ENCODE measurements at regions not wholly inside any gene's neighbourhood (a gene's known extent, or its start where the extent isn't known, plus 50 kb on each side); places are given as distances from the start of the nearest gene placed in this dataset.

DNA sequence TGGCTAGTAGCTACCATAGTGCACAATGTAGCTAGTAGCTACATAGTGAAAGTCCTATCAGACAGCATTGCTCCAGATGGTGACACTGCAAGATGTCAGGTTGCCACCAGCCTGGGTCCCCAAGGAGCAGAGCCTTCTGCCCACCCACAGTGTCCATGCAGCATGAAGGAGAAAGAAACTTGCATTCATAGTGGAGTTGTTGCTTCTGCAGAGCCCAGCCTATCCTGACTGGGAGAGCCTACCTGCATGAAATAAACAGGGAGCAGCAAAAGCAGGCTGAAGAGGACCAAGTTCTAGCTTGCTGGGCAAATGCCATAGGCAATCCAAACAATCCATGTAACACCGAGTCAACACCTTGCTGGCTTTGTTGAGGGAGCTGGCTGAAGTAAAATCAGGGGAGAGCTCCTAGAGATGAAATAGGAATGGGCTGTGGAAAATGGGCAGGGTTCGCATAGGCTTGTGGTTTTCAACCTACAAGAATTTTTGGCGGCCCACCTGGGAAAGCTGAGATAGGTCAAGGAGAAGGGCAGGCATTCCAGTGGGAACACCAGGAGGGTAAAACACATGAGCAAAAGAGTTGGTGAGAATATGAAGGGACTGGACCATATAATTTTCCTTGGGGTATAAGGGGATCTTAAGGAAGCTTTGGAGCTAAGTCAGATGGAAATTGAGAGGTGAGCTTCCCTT lies 195.8 kb downstream of the CYP26B1 start:
- TF ChIP-seq, protein P1, sequence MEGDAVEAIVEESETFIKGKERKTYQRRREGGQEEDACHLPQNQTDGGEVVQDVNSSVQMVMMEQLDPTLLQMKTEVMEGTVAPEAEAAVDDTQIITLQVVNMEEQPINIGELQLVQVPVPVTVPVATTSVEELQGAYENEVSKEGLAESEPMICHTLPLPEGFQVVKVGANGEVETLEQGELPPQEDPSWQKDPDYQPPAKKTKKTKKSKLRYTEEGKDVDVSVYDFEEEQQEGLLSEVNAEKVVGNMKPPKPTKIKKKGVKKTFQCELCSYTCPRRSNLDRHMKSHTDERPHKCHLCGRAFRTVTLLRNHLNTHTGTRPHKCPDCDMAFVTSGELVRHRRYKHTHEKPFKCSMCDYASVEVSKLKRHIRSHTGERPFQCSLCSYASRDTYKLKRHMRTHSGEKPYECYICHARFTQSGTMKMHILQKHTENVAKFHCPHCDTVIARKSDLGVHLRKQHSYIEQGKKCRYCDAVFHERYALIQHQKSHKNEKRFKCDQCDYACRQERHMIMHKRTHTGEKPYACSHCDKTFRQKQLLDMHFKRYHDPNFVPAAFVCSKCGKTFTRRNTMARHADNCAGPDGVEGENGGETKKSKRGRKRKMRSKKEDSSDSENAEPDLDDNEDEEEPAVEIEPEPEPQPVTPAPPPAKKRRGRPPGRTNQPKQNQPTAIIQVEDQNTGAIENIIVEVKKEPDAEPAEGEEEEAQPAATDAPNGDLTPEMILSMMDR (IDR thresholded peaks at IDR 0.05), result no peak
- no peak for TF ChIP-seq POLR2A (IDR thresholded peaks at IDR 0.05)

Data from tibial nerve (tissue), 3 donors.